COLO668 (cell line): ENCODE measurements at regions not wholly inside any gene's neighbourhood (a gene's known extent, or its start where the extent isn't known, plus 50 kb on each side); places are given as distances from the start of the nearest gene placed in this dataset.

Experiments used
- DNase-seq: peaks from one replicate; lab custom pipeline; 2025; ENCODE audit not compliant: unreplicated experiment; lab: John Stamatoyannopoulos, UW

GRCh38 chr18:22840606-22841144 is 92.5 kb upstream of the RBBP8 start:
- no peak for DNase-seq

GRCh38 chr18:22841840-22842239 is 91.3 kb upstream of the RBBP8 start:
- no peak for DNase-seq

DNA sequence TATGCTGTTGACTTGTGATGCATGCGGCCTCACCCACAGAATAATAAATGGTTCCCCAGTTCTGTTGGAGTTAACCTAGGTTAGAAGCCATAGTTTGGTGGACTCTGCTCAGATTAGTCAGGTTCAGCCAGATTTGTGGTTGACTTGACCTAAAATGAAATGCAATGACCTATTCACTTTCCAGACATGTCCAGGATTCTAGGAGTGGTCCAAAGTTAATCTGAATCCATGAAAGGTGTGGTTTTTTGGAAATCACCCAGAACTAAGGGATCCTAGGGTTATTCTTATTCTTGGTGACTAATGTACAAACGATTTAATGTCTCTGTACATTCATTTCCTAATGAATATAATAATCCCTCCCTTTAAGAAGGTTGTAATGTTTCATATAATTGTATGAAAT is 88.9 kb upstream of the RBBP8 start:
- no peak for DNase-seq

DNA sequence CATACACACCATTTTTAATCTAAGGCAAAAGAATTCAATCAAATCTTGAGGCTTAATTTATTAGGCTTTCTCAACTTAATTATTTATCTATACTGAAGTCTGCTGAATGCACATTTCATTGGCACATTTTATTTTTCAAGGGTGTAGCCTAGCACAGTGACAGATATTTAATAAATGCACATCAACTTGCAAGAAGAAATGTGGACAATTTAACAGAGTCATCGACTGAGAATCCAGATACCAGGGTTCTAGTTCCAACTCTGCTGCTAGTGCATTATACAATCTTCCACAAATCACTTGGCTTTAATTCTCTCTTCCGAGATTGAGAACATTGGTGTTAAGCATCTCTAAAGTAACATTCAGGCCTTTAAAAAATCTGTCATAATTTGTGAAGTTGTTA is 88.5 kb upstream of the RBBP8 start:
- DNase-seq: no peak

DNA sequence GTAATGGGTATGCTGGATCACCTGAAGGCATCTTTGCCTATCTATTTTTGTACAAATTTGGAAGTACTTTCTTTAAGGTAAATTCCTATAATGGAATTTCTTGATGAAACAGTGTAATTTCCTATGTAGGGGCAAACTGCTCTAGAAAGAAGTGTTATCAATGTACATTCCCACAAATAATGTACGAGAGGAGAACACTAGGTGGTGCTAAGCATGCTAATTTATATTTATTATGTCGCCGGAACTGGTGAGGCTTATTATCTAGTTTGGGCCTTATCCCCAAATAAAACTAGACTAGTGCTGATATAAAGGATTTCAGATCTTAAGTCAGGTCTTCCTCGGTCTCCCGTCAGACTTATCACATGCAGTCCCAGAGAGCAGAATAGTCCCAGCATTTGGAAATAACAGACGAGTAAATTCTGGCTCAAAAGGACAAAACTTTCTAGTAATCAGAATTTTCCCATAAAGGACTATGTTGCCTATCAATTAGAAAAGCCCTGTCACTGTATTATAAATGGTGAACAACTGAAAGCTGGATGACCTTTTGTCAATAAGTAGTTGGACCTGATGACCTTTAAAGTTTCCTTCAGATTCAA is 86.9 kb upstream of the RBBP8 start:
- DNase-seq: no peak

- no peak for DNase-seq
These were observed 86.4 kb upstream of the RBBP8 start for GRCh38 chr18:22846697-22847096.

GRCh38 chr18:22847392-22847791 is 85.7 kb upstream of the RBBP8 start:
- DNase-seq: no peak

DNA sequence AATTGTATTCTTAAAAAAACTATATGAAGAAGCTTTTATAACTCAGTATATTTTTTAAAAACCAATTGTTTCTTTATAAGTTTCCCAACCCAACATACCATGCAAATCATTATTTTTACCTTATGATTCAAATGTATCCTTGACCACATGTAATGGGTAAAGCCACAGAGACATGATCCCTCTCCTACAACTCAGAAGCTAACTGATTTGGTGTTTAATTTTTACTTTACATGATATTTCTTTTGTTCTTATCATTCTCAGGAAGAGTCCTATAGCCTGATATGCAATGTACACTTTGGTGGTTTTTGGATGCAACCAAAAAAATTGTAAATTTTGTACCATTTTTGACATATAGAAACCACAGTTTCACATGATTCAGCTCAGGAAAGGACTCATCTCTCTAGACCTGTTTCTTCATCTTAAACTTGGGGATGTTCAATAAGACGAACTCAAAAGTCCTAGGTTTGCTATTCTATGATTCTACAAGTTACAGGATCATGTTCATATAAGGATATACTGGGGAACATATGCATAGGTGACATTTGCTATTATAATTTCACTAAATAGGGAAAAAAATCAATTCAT is 85.2 kb upstream of the RBBP8 start:
- no peak for DNase-seq

- DNase-seq: no peak
These were observed 84.5 kb upstream of the RBBP8 start for GRCh38 chr18:22848615-22849014.

DNA sequence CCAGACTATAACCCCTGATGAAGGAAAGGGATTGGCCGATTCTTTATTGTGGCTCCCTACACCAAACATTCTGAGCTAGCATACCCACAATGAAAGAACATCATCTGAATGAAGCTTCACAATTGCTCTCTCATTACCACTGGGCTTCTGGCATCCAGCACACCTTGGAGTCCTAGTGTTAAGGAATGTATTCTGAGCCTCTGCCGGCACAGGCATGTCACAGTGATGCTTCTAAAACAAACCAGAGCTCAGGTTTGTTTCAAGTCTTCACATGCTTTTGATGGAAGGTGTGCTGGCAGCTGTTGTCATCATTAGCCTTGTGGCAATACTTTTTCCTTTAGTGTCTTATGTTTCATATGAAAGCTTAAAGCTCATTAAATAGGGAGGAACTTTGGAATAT is 76.3 kb upstream of the RBBP8 start:
- DNase-seq: no peak

- no peak for DNase-seq
These were observed 75.0 kb upstream of the RBBP8 start for GRCh38 chr18:22858121-22858520.

GRCh38 chr18:22860807-22861206 is 72.3 kb upstream of the RBBP8 start:
- DNase-seq: no peak

- DNase-seq: no peak
These were observed 67.6 kb upstream of the RBBP8 start for GRCh38 chr18:22865354-22866116.

DNA sequence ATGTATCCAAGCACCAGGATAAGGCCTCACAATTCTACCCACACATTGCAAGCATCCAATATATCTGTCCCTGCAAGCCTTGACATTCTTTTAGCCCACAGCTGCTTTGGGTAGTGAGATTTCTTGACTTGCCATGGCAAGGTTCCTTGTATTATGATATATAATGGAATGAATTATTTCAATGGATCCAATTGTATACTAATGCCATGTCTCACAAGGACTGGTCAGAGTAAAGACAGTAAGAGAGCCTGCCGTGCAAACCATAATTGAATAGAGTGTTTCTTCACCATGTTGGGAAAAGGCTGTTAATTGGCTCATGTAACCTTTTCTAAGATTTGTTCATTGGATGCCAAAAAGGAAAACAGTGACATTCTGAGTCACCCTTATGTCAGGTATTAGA is 64.3 kb upstream of the RBBP8 start:
- DNase-seq: no peak

- DNase-seq: no peak
These were observed 61.2 kb upstream of the RBBP8 start for GRCh38 chr18:22871809-22872525.

GRCh38 chr18:22872900-22873537 is 60.1 kb upstream of the RBBP8 start:
- no peak for DNase-seq

GRCh38 chr18:22879293-22879692 is 53.8 kb upstream of the RBBP8 start:
- no peak for DNase-seq

DNA sequence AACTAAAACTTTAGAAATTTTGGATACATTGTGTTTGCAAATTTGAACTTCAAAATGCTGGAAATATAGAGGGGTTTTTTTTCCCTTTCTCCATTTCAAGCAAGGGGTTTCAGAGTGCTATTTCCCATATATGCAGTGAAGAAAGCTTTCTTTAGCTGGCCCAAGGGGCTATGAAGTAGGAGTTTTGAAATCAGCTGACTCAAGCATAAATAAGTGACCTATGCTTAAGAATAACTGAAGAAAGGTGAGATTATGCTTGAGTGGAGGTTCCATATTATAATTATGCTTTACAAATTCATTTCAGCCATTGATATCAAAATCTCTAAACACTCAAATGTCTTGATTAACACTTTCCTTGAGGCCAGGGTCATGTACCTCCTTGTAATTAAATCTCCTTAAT is 51.0 kb upstream of the RBBP8 start:
- no peak for DNase-seq

- DNase-seq: no peak
These were observed 49.9 kb upstream of the RBBP8 start for GRCh38 chr18:22883179-22883578.
